Activated CD8-positive, alpha-beta memory T cell treated with anti-CD3 and anti-CD28 coated beads for 48 hours (primary cell): ENCODE measurements at regions not wholly inside any gene's neighbourhood (a gene's known extent, or its start where the extent isn't known, plus 50 kb on each side); places are given as distances from the start of the nearest gene placed in this dataset.
"Not testable (repeated sequence)": the region's sequence is repeated elsewhere in the genome, so short reads cannot be mapped to it uniquely, and the experiment has no call there.

ENCODE experiments used
- DNase-seq, 3 experiments: peaks; one replicate each; pipeline ENCODE4 v3.0.0-alpha.2; 2020; ENCODE audit warnings: low read depth in 2 of 3, low spot score in 2 of 3

DNA sequence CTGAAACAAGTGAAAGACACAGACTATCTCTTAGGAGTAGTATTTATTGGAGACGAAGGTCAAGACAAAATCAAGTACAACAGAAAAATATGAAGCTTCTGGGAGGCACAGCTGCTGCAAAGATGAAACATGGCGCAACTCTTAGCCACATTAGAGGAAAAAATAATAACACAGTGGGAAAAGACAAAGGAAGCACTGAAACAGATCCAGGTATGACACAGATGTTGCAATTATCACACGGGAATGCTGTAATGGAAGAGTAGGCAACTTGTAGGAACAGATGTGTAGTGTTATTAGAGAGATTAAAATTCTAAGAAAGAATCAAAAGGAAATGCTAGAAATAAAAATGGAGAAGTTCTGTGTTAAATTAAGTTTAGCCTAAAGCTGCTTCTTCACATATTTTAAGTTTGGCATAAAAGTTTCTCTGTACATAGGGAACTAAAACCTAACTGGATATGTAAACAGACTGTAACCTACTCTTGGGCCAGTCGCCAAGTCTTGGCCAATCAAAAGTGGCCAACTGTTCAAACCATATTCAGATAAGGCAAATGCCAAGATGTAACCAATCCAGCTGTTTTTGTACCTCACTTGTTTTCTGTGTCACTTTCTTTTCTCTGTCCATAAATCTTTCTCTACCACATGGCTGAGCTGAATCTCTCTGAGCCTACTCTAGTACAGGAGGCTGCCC lies 1132.0 kb upstream of the LRRTM3 start:
- DNase-seq, result no peak

DNA sequence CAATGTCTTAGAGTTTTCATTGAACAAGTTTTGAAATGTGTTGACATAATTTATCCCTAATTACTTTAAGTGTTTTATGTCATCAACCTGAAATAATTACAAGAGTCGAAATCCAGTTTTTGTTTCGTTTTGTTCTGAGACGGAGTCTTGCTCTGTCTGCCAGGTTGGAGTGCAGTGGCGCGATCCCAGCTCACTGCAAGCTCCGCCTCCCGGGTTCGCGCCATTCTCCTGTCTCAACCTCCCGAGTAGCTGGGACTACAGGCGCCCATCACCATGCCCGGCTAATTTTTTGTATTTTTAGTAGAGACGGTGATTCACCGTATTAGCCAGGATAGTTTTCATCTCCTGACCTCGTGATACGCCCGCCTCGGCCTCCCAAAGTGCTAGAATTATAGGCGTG lies 1131.0 kb upstream of the LRRTM3 start:
- not testable (repeated sequence) for DNase-seq

DNA sequence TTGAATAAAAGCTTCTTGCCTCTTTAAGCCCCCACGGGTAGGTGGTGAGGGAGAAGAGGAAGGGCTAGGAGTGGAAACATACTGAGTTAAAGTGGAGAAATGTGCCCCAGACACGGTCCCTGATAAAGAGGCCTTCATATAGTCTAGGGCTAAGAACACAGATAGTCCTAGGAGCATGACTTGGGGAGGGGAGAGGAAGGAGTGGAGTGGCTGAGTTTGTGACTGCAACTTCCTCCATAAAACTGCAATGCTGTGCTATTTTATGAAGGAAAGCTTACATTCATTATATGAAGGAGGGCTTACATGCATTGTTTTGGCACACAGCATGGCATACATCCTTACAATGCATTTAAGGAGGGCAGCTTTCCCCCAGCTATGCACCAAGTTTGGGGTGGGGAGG lies 1129.4 kb upstream of the LRRTM3 start:
- DNase-seq, result no peak

DNA sequence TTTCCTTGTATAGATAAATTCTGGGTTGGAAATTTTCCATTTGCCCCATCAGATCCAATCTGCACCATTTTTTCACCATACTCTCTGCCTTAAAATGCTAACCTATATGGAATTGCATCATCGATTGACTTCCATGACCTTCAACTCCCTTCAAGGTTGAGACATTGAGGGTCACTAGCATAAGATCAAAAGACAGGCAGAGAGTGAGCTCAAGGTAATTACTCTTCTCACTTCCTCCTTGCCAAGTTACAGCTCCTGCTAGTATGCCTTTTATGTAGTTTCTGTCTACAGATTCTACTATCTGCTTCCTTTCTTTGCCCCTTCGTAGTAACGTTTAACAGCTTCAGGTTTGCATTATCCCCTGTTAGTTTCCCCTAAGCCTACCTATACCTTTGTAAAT lies 1127.7 kb upstream of the LRRTM3 start:
- no peak for DNase-seq

DNA sequence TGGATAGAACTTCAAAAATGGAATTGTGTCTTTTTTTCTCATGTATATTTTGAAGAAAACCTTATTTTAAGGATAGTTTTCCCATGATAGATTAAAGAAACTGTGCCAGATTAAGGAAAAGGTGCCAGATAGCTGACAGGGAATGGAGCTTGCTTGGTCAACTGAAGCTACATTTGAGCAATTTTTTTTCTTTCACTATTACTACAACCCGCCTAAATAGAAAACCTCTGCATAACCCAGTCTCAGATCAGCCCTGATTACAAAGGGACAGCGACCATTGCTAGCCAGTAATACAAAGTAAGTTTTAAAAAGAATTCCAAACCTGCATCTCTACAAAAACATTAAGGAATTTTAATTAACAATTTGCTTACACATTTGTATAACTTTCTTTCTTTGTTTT lies 1123.4 kb upstream of the LRRTM3 start:
- DNase-seq, result no peak

DNA sequence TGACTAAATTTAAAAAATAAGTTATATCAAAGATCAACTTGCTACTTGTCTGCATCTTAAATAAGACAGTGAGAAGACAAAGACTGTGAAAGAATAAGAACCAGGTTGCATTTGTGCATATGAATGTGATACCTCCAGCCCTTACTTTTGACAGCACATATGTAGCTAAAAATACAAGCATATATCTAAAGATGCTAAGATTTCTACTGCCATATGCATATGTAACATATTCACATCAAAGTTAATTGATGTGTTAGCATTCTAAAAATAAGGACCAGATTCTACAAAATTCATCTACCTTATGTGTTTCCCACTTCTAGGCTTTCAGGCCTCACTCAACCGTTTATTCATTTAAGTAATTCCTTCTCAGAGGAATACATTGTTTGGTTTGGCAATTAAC lies 1120.3 kb upstream of the LRRTM3 start:
- no peak for DNase-seq

DNA sequence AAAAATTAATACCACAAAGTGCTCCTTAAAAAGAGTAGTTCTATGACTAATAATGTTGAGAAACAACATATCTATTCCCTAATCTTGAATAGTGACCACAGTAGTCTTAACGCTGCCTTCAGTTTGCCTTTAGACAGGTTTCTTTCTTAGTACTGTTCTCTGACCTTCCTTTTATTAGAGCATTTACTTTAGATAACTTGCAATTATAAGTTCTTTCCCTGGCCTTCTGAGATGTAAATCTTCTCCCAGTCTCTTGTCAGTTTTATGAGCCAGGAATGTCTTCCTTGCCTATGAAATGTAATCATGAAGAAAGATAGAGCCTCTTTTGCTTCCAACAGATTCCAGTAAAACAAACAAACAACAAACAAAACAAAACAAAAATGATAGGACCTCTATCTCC lies 1119.8 kb upstream of the LRRTM3 start:
- no peak for DNase-seq

DNA sequence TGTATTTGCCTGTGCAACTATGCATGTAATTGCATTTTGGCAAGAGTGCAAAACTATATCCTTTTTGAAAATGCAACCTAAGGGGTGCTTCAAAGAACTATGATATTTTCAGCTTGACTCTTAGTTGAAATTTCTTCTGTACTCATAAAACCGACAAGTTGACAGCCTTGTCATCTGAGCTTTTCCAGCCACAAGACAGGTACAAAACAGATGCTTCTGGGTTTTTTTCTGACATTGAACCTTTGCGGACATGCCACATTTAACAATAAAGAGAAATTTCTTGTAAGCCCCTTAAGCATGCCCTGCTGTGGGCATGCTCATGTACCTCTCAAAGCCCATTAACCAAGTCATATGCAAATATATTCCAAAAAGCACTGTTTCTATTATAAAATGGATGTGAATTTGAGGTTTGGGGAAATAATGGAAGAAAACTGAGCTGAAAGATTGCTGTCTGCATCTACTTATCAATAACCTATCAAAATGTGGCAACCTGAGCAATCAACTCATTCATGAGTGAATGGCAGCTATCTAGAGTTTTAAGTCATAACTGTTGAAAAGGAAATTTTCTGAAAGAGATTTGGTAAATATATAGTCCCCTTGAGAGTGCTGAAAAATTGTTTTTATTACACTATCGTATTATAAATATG lies 1117.0 kb upstream of the LRRTM3 start:
- no peak for DNase-seq

DNA sequence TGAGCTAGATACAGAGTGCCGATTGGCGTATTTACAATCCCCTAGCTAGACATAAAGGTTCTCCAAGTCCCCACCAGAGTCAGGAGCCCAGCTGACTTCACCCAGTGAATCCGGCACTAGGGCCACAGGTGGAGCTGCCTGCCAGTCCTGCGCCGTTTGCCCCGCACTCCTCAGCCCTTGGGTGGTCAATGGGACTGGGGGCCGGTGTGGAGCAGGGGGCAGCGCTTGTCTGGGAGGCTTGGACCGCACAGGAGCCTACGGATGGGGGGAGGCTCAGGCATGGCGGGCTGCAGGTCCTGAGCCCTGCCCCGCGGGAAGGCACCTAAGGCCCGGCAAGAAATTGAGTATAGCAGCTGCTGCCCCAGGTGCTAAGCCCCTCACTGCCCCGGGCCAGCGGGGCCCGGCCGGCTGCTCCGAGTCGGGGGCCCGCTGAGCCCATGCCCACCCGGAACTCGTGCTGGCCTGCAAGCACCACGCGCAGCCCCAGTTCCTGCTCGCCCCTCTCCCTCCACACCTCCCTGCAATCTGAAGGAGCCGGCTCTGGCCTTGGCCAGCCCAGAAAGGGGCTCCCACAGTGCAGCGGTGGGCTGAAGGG lies 1113.8 kb upstream of the LRRTM3 start:
- no peak for DNase-seq

DNA sequence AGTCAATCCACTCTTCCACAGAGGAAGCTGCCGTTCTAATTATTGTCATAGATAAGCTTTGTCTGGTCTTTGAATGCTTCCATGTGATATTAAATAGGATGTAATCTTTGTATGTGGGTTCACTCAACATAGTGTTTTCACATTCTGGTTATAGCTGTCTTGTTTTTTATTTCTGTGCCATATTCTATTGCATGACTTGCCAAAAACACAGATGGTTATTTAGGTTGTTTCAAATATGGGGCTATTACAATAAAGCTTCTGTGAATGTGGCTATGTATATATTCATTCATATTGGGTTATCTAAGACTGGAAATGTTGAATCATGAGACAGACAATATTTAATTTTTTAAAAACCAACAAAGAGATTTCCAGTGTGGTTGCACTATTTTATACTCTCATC lies 1109.3 kb upstream of the LRRTM3 start:
- DNase-seq, result no peak

DNA sequence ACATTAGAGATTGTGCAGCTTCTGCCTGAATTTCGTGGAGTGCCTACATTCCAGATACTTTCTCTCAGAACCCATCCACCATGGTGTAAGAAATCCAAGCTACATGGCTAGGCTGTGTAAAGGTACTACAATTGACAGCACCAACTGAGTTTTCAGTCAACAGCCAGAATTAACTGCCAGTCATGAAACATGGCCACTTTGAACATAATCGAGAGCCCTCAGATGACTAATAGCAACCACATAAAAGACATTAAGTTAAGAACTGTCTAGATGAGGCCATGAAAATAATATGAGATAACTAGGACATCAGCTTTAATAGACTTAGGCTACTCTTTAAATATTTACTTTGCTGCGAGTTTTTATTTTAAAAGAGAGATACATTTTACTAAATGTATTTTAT lies 1106.8 kb upstream of the LRRTM3 start:
- DNase-seq, result no peak

DNA sequence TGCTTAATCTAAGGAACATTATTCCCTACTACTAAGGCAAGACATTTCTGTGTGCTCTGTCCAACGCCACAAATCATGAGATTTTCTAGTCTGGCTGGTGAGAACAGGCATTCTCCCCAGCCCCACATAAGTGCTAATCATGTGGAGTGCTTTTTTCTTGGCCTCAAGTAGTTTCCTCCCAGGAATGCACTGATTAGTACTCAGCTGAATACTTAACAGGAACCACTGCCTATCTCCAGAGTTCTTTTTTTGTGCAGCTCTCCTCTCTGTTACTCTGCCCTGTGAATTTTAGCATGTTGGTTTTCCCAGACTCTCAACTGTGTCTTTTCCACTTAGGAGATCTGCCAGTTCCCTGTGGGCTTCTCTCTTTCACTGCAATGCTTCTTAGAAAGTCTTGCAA lies 1098.5 kb upstream of the LRRTM3 start:
- no peak for DNase-seq

DNA sequence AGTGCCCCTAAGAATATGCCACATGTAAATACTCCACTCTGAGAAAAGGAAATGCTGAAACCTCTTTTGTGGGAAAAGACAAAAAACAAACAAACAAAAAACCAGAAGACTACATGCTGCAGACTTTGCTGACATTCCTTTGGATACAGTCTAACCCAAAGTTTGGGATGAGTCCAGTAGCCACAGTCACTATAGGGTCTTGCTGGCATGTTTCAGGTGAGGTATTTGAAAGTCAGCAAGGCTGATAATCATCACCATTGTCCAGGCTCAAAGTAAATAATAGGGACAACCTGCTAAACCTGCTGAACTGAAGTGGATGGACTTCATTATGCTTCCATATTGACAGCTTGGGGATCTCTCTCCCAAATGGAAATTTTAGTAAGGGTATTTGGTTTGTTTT lies 1087.0 kb upstream of the LRRTM3 start:
- DNase-seq, result no peak

DNA sequence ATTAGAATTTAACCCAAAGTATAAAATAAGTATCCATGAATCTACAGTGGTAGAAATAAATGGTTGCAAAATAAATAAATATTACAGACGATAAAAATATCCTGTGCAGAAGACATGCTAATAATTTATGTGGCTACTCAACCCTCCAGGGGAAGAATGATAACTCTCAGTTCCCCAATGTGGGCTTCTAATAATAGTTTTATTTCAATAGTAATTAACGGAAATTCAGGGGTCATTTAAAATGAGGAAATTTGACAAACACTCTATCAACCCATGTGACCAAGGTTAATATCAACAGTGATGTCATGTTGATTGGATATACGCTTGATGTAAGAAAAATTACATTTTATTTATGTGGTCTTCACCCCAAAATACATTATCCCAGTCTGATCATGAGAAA lies 1082.6 kb upstream of the LRRTM3 start:
- DNase-seq, result no peak

DNA sequence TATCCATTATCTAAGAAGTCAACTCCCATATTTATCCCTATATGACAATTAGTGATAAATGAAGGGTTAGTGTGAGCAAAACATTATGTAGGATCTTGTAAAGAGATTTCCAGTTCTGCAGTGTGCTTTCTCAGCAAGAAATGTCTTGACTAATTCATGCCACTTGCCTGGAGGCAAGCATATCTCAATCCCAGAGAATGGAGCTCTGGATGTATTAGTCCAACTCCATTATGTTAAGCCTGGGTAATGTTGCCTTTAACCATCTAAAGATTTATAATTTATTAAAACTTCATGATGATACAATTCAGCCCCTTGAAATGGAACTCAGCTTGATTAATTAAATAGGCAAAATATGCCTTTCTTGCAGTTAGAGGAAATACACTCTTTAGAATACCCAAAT lies 1079.9 kb upstream of the LRRTM3 start:
- DNase-seq, result no peak

DNA sequence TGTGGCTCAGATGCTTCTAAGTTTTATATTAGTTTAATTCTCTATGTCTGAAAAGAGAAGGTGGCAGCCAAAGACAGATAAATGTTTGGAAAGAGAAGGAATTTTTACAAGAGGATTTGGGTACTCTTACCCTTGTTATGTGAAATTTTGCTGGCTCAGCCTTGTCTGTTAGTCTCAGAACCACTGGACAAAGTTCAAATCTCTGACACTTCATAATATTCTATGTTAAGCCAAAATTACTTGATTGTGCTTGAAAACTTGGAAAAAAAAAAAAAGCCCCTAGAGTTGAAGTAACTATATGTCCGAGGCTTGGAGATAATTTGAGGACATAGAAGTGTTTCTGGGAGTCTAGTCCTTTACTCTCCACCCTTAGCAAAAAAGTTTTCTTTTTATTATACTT lies 1079.3 kb upstream of the LRRTM3 start:
- no peak for DNase-seq

DNA sequence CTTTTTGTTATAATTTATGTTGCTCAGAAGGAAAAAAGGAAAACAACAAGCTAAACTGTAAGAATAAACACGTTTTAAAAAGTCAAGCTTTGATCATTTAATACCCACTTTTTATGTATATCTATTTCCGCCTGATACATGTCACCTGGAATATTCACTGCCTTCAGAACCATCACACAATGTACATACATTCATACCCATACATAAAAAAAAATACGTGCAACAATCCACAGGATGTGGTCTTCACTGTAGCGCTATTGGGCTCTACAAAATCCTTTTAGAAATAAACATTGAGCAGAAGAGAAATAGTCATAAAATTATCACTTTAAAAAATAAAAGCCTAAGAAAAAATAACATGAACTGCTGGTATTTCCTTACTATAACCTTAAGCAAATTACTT lies 1078.9 kb upstream of the LRRTM3 start:
- DNase-seq, result no peak

DNA sequence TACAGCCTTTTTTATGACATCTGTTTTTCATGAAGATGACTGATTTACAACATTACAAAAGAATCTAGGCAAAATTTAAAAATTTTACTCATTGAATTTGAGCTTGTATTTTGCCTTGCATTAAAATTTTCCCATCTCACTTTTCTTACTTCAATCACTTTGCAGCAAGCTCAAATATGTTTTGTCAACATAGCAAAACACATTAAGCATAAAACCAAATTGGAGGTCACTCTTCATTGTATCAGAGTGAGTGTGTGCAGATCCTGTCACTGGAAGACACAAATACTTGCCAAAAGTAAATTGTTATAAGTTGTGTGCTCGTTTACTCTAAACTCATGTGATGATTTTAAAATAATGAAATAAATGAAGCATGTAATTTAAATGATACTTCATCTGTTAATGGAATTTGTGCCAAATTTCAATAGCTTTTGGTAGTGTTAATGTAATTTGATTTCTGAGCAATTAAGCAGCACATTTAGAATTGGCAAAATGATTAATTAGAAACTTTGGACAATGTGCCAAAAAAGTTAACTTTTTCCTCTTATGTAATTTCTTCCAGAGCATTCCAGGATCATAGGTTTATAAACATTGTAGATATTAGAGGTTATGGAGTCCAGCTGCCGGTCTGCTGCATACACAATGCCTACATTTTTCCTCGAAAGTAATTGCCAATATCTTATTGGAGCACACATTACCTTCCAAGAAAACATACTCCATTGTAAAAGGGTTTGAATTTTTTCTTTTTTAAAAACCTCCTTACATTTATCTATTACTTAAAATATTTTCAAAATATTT lies 1078.2 kb upstream of the LRRTM3 start:
- DNase-seq, result no peak

DNA sequence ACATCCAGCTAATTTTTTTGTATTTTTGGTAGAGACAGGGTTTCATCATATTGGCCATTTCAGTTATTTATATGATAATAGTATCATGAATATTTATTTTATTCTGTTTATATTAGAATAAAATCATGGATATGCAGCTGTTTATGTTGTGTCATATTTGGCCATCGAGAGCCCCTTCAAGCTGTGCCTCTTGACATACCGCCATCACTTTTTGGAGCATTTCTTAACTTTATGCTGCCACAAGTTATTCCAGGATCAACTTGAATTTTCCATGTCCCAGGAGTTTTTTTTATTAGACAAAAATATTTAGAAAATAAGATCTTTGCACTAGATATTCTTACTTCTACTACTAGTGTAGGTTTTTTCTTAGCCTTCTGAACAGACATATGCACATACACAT lies 1067.0 kb upstream of the LRRTM3 start:
- no peak for DNase-seq

DNA sequence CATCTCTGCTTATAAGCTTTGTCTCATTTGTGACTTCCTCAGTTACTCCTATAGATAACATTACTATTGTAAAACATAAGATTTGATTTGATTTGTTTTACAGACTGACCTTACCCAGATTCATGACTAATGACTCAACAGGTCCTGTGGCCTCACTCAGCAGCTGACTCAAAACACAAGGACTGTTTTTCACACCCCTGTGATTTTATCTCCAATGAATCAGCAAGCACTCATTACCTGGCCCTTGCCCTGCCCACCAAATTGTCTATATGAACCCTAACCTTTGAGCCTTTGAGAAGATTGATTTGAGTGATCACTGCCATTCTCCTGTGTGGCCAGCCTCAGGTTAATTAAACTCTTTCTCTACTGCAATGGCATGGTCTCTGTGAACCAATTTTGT lies 1064.6 kb upstream of the LRRTM3 start:
- no peak for DNase-seq
